K562 (cell line): ENCODE measurements at regions not wholly inside any gene's neighbourhood (a gene's known extent, or its start where the extent isn't known, plus 50 kb on each side); places are given as distances from the start of the nearest gene placed in this dataset.

Source experiments
- ASH1L ChIP-seq: fragments of 450-650 bp; IDR thresholded peaks from 2 replicates; pipeline ENCODE4 v1.6.1; 2018; ENCODE audit warnings: borderline replicate concordance, mild to moderate bottlenecking, low read depth; ENCODE audit not compliant: partially characterized antibody
- BCOR ChIP-seq: fragments of 450-650 bp; IDR thresholded peaks from 2 replicates; pipeline ENCODE4 v1.6.1; 2016
- BRCA1 ChIP-seq, 2 experiments: fragments of 450-650 bp in 1 of 2; sonication (generic) in 1 of 2; formaldehyde crosslinking in 1 of 2; IDR thresholded peaks; 2 replicates each; pipeline versions ENCODE4 v1.5.0 to v1.6.1; 2017 to 2020; ENCODE audit warnings: mild to moderate bottlenecking in 1 of 2, missing genetic modification reagents in 1 of 2
- DNMT1 ChIP-seq: fragments of 450-650 bp; IDR thresholded peaks from 2 replicates; pipeline ENCODE4 v1.6.1; 2016; ENCODE audit warnings: antibody characterized with exemption, mild to moderate bottlenecking
- ELF1 ChIP-seq: fragments of 200-800 bp; sonication (Bioruptor generic); IDR thresholded peaks from 2 replicates; pipeline ENCODE4 v1.6.1; 2016; ENCODE audit warnings: missing genetic modification characterization, missing compliant biosample characterization
- HMG20B ChIP-seq: fragments of 250-450 bp; sonication (Bioruptor Pico); IDR thresholded peaks from 2 replicates; pipeline ENCODE4 v1.5.0; 2021; ENCODE audit warnings: mild to moderate bottlenecking
- IRF2 ChIP-seq: sonication (generic); formaldehyde crosslinking; IDR thresholded peaks from 2 replicates; pipeline ENCODE4 v1.8.1; 2022; ENCODE audit warnings: mild to moderate bottlenecking, missing genetic modification reagents
- JUN ChIP-seq, 2 experiments: sonication (generic) in 1 of 2; formaldehyde crosslinking in 1 of 2; IDR thresholded peaks; 2 replicates each; pipeline versions ENCODE4 v1.6.1 to v1.8.0; 2012 to 2022; ENCODE audit warnings: borderline replicate concordance in 2 of 2, mild to moderate bottlenecking in 2 of 2, improper control_type of control experiment in 1 of 2, low read depth in 1 of 2, low read length in 1 of 2, missing genetic modification reagents in 1 of 2
- KAT2B ChIP-seq: IDR thresholded peaks from one replicate; pipeline ENCODE4 v1.6.1; 2012; ENCODE audit warnings: low read depth, mild to moderate bottlenecking, control low read depth, inconsistent platforms, low read length, moderate library complexity
- MIER1 ChIP-seq: fragments of 450-650 bp; IDR thresholded peaks from 2 replicates; pipeline ENCODE4 v1.6.1; 2016; ENCODE audit warnings: antibody characterized with exemption, mild to moderate bottlenecking, low read depth
- NCOA1 ChIP-seq: fragments of 450-650 bp; IDR thresholded peaks from 2 replicates; pipeline ENCODE4 v1.6.1; 2016; ENCODE audit warnings: low read depth
- PCBP1 ChIP-seq: fragments of 200-400 bp; formaldehyde crosslinking; IDR thresholded peaks from 2 replicates; pipeline ENCODE4 v1.6.1; 2018; ENCODE audit warnings: mild to moderate bottlenecking, low read depth, low read length; ENCODE audit not compliant: poor library complexity, severe bottlenecking
- PPARD ChIP-seq: fragments of 250-450 bp; sonication (Bioruptor Pico); IDR thresholded peaks from 2 replicates; pipeline ENCODE4 v1.8.0; 2022; ENCODE audit warnings: inconsistent platforms, mild to moderate bottlenecking, moderate library complexity
- RFX5 ChIP-seq: IDR thresholded peaks from 2 replicates; pipeline ENCODE4 v1.6.1; 2011; ENCODE audit warnings: low read depth, mild to moderate bottlenecking, improper control_type of control experiment, low read length
- SMARCE1 ChIP-seq: fragments of 450-650 bp; IDR thresholded peaks from 2 replicates; pipeline ENCODE4 v1.7.1; 2016; ENCODE audit warnings: mild to moderate bottlenecking
- ZKSCAN8 ChIP-seq: fragments of 200-800 bp; sonication (Bioruptor generic); IDR thresholded peaks from 2 replicates; pipeline ENCODE4 v1.6.1; 2016; ENCODE audit warnings: missing genetic modification characterization, missing compliant biosample characterization
- ZNF780A ChIP-seq: fragments of 250-450 bp; sonication (Bioruptor Pico); IDR thresholded peaks from 2 replicates; pipeline ENCODE4 v1.5.0; 2021; ENCODE audit warnings: mild to moderate bottlenecking
- TF ChIP-seq, protein P1 (sequence below): sonication (generic); formaldehyde crosslinking; IDR thresholded peaks from 2 replicates; pipeline ENCODE4 v1.8.0; 2022; ENCODE audit warnings: mild to moderate bottlenecking, low read depth, missing genetic modification reagents
- TF ChIP-seq, protein P2 (sequence below): fragments of 250-450 bp; sonication (Bioruptor Pico); IDR thresholded peaks from 2 replicates; pipeline ENCODE4 v1.5.0; 2021; ENCODE audit warnings: mild to moderate bottlenecking, borderline replicate concordance
- TF ChIP-seq, protein P3 (sequence below), 3 experiments: fragments of 200-800 bp in 1 of 3; sonication (Bioruptor generic) in 1 of 3; sonication (generic) in 1 of 3; formaldehyde crosslinking in 1 of 3; IDR thresholded peaks; 2 replicates each; pipeline versions ENCODE4 v1.6.1 to v1.8.0; 2016 to 2022; ENCODE audit warnings: mild to moderate bottlenecking in 2 of 3, missing compliant biosample characterization in 2 of 3, missing genetic modification characterization in 2 of 3, missing genetic modification reagents in 1 of 3
- TF ChIP-seq, protein P4 (sequence below): fragments of 450-650 bp; formaldehyde crosslinking; IDR thresholded peaks from 2 replicates; pipeline ENCODE4 v1.4.0; 2022; ENCODE audit warnings: missing genetic modification characterization
- TF ChIP-seq, protein P5 (sequence below): sonication (generic); formaldehyde crosslinking; IDR thresholded peaks from 2 replicates; pipeline ENCODE4 v1.8.1; 2023; ENCODE audit warnings: mild to moderate bottlenecking, missing genetic modification reagents

DNA sequence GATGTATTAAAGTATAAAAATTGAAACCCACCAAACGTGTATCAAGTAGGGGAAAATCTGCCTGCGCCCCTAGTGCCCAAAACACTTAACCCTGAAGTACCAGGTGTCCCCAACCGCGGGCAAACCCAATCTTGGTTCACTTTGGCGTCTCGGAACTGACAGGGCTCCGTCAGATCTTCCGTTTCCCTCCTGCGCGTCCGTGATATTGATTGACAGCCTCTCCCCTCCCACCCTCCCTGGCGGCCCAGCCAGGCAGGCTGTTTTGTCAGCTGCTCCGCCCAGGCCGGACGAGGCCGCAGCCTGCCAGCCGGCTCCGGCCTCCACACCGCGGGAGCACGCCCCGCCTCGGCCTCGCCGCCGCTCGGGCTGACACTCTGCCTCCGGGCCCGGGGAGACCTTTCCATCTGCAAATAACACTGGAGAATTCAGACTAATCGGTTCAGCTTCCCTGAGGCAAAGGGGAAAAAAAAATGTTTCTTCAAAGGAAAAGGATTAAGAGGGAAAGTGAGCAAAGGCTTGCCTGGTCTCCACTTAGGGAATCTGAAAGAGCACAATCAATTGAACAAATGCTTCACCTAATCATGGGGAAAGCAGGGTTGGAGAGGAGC is 234.9 kb upstream of the MCHR2 start (continued):
- TF ChIP-seq, protein P1, sequence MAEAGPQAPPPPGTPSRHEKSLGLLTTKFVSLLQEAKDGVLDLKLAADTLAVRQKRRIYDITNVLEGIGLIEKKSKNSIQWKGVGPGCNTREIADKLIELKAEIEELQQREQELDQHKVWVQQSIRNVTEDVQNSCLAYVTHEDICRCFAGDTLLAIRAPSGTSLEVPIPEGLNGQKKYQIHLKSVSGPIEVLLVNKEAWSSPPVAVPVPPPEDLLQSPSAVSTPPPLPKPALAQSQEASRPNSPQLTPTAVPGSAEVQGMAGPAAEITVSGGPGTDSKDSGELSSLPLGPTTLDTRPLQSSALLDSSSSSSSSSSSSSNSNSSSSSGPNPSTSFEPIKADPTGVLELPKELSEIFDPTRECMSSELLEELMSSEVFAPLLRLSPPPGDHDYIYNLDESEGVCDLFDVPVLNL (CRISPR knock-in tag) = no peak
- TF ChIP-seq ZKSCAN8 (CRISPR knock-in tag) (no peak), DNMT1 (no peak), IRF2 (CRISPR knock-in tag) (no peak), ZNF780A (CRISPR knock-in tag) (no peak), BRCA1 (IDR thresholded peaks at IDR 0.05) (no peak), BRCA1 (CRISPR knock-in tag; IDR thresholded peaks at IDR 0.05) (no peak), MIER1 (no peak), ELF1 (tag) (no peak), HMG20B (CRISPR knock-in tag) (no peak), NCOA1 (no peak), PPARD (CRISPR knock-in tag) (no peak), JUN (IDR thresholded peaks at IDR 0.05; ENCODE audit: borderline replicate concordance, low read depth, low read length) (no peak), JUN (CRISPR knock-in tag; IDR thresholded peaks at IDR 0.05; ENCODE audit: borderline replicate concordance) (no peak), BCOR (no peak), ASH1L (no peak), KAT2B (no peak), PCBP1 (no peak), SMARCE1 (no peak), RFX5 (no peak)
- TF ChIP-seq, protein P2, sequence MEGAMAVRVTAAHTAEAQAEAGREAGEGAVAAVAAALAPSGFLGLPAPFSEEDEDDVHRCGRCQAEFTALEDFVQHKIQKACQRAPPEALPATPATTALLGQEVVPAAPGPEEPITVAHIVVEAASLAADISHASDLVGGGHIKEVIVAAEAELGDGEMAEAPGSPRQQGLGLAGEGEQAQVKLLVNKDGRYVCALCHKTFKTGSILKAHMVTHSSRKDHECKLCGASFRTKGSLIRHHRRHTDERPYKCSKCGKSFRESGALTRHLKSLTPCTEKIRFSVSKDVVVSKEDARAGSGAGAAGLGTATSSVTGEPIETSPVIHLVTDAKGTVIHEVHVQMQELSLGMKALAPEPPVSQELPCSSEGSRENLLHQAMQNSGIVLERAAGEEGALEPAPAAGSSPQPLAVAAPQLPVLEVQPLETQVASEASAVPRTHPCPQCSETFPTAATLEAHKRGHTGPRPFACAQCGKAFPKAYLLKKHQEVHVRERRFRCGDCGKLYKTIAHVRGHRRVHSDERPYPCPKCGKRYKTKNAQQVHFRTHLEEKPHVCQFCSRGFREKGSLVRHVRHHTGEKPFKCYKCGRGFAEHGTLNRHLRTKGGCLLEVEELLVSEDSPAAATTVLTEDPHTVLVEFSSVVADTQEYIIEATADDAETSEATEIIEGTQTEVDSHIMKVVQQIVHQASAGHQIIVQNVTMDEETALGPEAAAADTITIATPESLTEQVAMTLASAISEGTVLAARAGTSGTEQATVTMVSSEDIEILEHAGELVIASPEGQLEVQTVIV = no peak
- TF ChIP-seq, protein P3, sequence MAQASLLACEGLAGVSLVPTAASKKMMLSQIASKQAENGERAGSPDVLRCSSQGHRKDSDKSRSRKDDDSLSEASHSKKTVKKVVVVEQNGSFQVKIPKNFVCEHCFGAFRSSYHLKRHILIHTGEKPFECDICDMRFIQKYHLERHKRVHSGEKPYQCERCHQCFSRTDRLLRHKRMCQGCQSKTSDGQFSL (CRISPR knock-in tag; IDR thresholded peaks at IDR 0.05) = no peak
- TF ChIP-seq, protein P3 (tag; IDR thresholded peaks at IDR 0.05) = no peak
- TF ChIP-seq, protein P4, sequence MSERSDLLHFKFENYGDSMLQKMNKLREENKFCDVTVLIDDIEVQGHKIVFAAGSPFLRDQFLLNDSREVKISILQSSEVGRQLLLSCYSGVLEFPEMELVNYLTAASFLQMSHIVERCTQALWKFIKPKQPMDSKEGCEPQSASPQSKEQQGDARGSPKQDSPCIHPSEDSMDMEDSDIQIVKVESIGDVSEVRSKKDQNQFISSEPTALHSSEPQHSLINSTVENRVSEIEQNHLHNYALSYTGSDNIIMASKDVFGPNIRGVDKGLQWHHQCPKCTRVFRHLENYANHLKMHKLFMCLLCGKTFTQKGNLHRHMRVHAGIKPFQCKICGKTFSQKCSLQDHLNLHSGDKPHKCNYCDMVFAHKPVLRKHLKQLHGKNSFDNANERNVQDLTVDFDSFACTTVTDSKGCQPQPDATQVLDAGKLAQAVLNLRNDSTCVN (CRISPR knock-in tag) = no peak
- TF ChIP-seq, protein P5, sequence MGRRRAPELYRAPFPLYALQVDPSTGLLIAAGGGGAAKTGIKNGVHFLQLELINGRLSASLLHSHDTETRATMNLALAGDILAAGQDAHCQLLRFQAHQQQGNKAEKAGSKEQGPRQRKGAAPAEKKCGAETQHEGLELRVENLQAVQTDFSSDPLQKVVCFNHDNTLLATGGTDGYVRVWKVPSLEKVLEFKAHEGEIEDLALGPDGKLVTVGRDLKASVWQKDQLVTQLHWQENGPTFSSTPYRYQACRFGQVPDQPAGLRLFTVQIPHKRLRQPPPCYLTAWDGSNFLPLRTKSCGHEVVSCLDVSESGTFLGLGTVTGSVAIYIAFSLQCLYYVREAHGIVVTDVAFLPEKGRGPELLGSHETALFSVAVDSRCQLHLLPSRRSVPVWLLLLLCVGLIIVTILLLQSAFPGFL (CRISPR knock-in tag) = no peak
